KOPT-K1 (cell line): ENCODE measurements at regions not wholly inside any gene's neighbourhood (a gene's known extent, or its start where the extent isn't known, plus 50 kb on each side); places are given as distances from the start of the nearest gene placed in this dataset.

ENCODE experiments used
- H3K27ac ChIP-seq: fragments of 200-600 bp; sonication (generic); 2 replicates; pipeline ENCODE4 v1.5.1; 2016; ENCODE audit warnings: antibody characterized with exemption, mild to moderate bottlenecking, low read depth, low read length; ENCODE audit not compliant: poor library complexity, severe bottlenecking
- H3K36me3 ChIP-seq: fragments of 200-600 bp; sonication (generic); 2 replicates; pipeline ENCODE4 v1.5.1; 2017; ENCODE audit warnings: antibody characterized with exemption, mild to moderate bottlenecking, low read length, moderate library complexity; ENCODE audit not compliant: insufficient read depth
- H3K9me3 ChIP-seq: fragments of 200-600 bp; sonication (generic); 2 replicates; pipeline ENCODE4 v1.5.1; 2017; ENCODE audit warnings: antibody characterized with exemption, low read length, mild to moderate bottlenecking; ENCODE audit not compliant: insufficient read depth, poor library complexity, severe bottlenecking

GRCh38 chr15:98358971-98359370 is 289.4 kb upstream of the IGF1R start:
- H3K27ac ChIP-seq, result no peak overlapping the region
- peaks cover 5% of the 10 kb centered on the region for H3K9me3 ChIP-seq
- no peaks in the 10 kb centered on the region for H3K36me3 ChIP-seq

GRCh38 chr15:98363416-98363815 is 284.9 kb upstream of the IGF1R start:
- no peaks in the 10 kb centered on the region for H3K36me3 ChIP-seq
- no peak overlapping the region for H3K27ac ChIP-seq
- no peaks in the 10 kb centered on the region for H3K9me3 ChIP-seq

- no peaks in the 10 kb centered on the region for H3K36me3 ChIP-seq
- H3K27ac ChIP-seq, result no peak overlapping the region
- H3K9me3 ChIP-seq, result no peaks in the 10 kb centered on the region
Measured at GRCh38 chr15:98363955-98364354, 284.4 kb upstream of the IGF1R start.

GRCh38 chr15:98369081-98369716 is 279.1 kb upstream of the IGF1R start:
- no peak overlapping the region for H3K27ac ChIP-seq
- H3K9me3 ChIP-seq, result no peaks in the 10 kb centered on the region
- H3K36me3 ChIP-seq, result no peaks in the 10 kb centered on the region

GRCh38 chr15:98375513-98376340 is 272.6 kb upstream of the IGF1R start:
- H3K9me3 ChIP-seq, result no peaks in the 10 kb centered on the region
- no peak overlapping the region for H3K27ac ChIP-seq
- no peaks in the 10 kb centered on the region for H3K36me3 ChIP-seq

GRCh38 chr15:98380721-98381120 is 267.6 kb upstream of the IGF1R start:
- no peaks in the 10 kb centered on the region for H3K9me3 ChIP-seq
- H3K27ac ChIP-seq, result no peak overlapping the region
- H3K36me3 ChIP-seq, result no peaks in the 10 kb centered on the region

GRCh38 chr15:98381446-98381845 is 266.9 kb upstream of the IGF1R start:
- H3K36me3 ChIP-seq, result no peaks in the 10 kb centered on the region
- no peak overlapping the region for H3K27ac ChIP-seq
- H3K9me3 ChIP-seq, result no peaks in the 10 kb centered on the region

GRCh38 chr15:98382139-98382538 is 266.2 kb upstream of the IGF1R start:
- H3K36me3 ChIP-seq, result no peaks in the 10 kb centered on the region
- no peak overlapping the region for H3K27ac ChIP-seq
- no peaks in the 10 kb centered on the region for H3K9me3 ChIP-seq

GRCh38 chr15:98383571-98383970 is 264.8 kb upstream of the IGF1R start:
- no peaks in the 10 kb centered on the region for H3K36me3 ChIP-seq
- no peaks in the 10 kb centered on the region for H3K9me3 ChIP-seq
- H3K27ac ChIP-seq, result no peak overlapping the region

- Histone ChIP-seq H3K36me3 (no peaks in the 10 kb centered on the region), H3K9me3 (no peaks in the 10 kb centered on the region), H3K27ac (no peak overlapping the region)
Measured at GRCh38 chr15:98384328-98385029, 263.9 kb upstream of the IGF1R start.

GRCh38 chr15:98385752-98386381 is 262.5 kb upstream of the IGF1R start:
- Histone ChIP-seq H3K27ac (no peak overlapping the region), H3K36me3 (no peaks in the 10 kb centered on the region), H3K9me3 (no peaks in the 10 kb centered on the region)

GRCh38 chr15:98386561-98386960 is 261.8 kb upstream of the IGF1R start:
- H3K9me3 ChIP-seq, result no peaks in the 10 kb centered on the region
- no peak overlapping the region for H3K27ac ChIP-seq
- no peaks in the 10 kb centered on the region for H3K36me3 ChIP-seq

- no peak overlapping the region for H3K27ac ChIP-seq
- H3K36me3 ChIP-seq, result no peaks in the 10 kb centered on the region
- no peaks in the 10 kb centered on the region for H3K9me3 ChIP-seq
Measured at GRCh38 chr15:98387866-98388265, 260.5 kb upstream of the IGF1R start.

- Histone ChIP-seq H3K36me3 (no peaks in the 10 kb centered on the region), H3K9me3 (no peaks in the 10 kb centered on the region), H3K27ac (no peak overlapping the region)
Measured at GRCh38 chr15:98390946-98391530, 257.3 kb upstream of the IGF1R start.

- H3K36me3 ChIP-seq, result no peaks in the 10 kb centered on the region
Measured at GRCh38 chr15:98391568-98391967, 256.8 kb upstream of the IGF1R start.

More at GRCh38 chr15:98391568-98391967, 256.8 kb upstream of the IGF1R start:
- H3K9me3 ChIP-seq, result no peaks in the 10 kb centered on the region
- no peak overlapping the region for H3K27ac ChIP-seq
